CD8-positive, alpha-beta memory T cell (primary cell): ENCODE measurements at regions not wholly inside any gene's neighbourhood (a gene's known extent, or its start where the extent isn't known, plus 50 kb on each side); places are given as distances from the start of the nearest gene placed in this dataset.
A peak's percentile ranks its signal among the peaks of the same experiment; 100 is the strongest.

ENCODE experiments used
- CTCF ChIA-PET: fragments of 350-600 bp; sonication (Branson Sonifier 250); formaldehyde crosslinking; loops from one replicate; lab custom pipeline; 2021; ENCODE audit warnings: antibody characterized with exemption; lab: Charles Lee
- POLR2A ChIA-PET: fragments of 350-600 bp; sonication (Branson Sonifier 250); formaldehyde crosslinking; loops from one replicate; lab custom pipeline; 2021; ENCODE audit warnings: antibody characterized with exemption; lab: Charles Lee
- DNase-seq, 5 donors: peaks; one replicate each; pipeline versions ENCODE4 v3.0.0 to v3.0.0-alpha.2; 2020 to 2022; ENCODE audit warnings: mixed read lengths in 1 of 5
- H3K27ac ChIP-seq: one replicate; pipeline ENCODE4 v1.7.0; 2013; ENCODE audit warnings: low read depth, mild to moderate bottlenecking, low read length, moderate library complexity
- H3K27me3 ChIP-seq: 2 replicates; pipeline ENCODE4 v1.7.0; 2013; ENCODE audit warnings: low read length, mild to moderate bottlenecking; ENCODE audit not compliant: insufficient read depth, poor library complexity, severe bottlenecking
- H3K36me3 ChIP-seq: 2 replicates; pipeline ENCODE4 v1.7.0; 2013; ENCODE audit warnings: mild to moderate bottlenecking, low read length, moderate library complexity; ENCODE audit not compliant: insufficient read depth
- H3K4me1 ChIP-seq: 2 replicates; pipeline ENCODE4 v1.7.0; 2013; ENCODE audit warnings: mild to moderate bottlenecking, low read length, moderate library complexity; ENCODE audit not compliant: insufficient read depth
- H3K4me3 ChIP-seq: 2 replicates; pipeline ENCODE4 v1.7.0; 2013; ENCODE audit warnings: mild to moderate bottlenecking, low read length
- H3K9me3 ChIP-seq: 2 replicates; pipeline ENCODE4 v1.7.0; 2013; ENCODE audit warnings: mild to moderate bottlenecking, low read length
- H3K27ac Mint-ChIP-seq, 8 donors: one replicate each; pipeline ENCODE4 v1.8.0; 2020 to 2021; ENCODE audit warnings: mixed read lengths in 8 of 8, mild to moderate bottlenecking in 6 of 8, inconsistent platforms in 3 of 8, moderate library complexity in 3 of 8
- H3K27me3 Mint-ChIP-seq, 2 donors: one replicate each; pipeline ENCODE4 v1.8.0; 2020 to 2021; ENCODE audit warnings: mixed read lengths in 2 of 2, mild to moderate bottlenecking in 1 of 2, moderate library complexity in 1 of 2
- H3K36me3 Mint-ChIP-seq, 3 donors: one replicate each; pipeline ENCODE4 v1.8.0; 2020 to 2021; ENCODE audit warnings: mixed read lengths in 3 of 3, inconsistent platforms in 1 of 3, mild to moderate bottlenecking in 1 of 3
- H3K4me1 Mint-ChIP-seq, 3 donors: one replicate each; pipeline ENCODE4 v1.8.0; 2020 to 2021; ENCODE audit warnings: mixed read lengths in 3 of 3, inconsistent platforms in 1 of 3, mild to moderate bottlenecking in 1 of 3
- H3K4me3 Mint-ChIP-seq, 7 donors: one replicate each; pipeline ENCODE4 v1.8.0; 2020 to 2021; ENCODE audit warnings: mixed read lengths in 7 of 7, mild to moderate bottlenecking in 6 of 7, moderate library complexity in 4 of 7, inconsistent platforms in 2 of 7
- H3K9me3 Mint-ChIP-seq, 5 donors: one replicate each; pipeline ENCODE4 v1.8.0; 2020 to 2022; ENCODE audit warnings: mixed read lengths in 5 of 5, mild to moderate bottlenecking in 3 of 5, moderate library complexity in 2 of 5, inconsistent platforms in 1 of 5

GRCh38 chr12:114480337-114481199 lies 74.6 kb upstream of the TBX5 start:
- H3K27me3 Mint-ChIP-seq, result peaks cover 41 to 65% of the 10 kb centered on the region in 2 donors

DNA sequence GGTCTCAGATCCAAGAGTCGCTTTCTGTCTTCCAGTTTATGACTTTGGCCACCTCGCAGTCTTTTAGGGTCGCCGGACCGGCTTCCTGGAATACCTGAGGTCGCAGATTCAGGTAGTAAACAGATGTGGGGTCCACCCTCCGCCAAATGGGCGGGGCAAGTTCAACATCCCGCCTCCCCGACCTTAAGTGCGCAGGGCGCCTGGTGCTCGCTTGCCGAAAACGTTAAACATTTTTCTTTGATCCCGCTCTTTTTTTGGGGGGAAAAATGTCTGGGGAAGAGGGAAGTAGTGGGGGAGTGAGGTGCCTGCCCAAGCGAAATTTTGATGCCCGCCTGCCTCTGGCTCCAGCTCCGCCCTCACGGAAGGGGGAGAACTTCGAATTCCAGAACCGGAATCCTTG lies 73.9 kb upstream of the TBX5 start:
- Mint-ChIP-seq H3K4me3 (peak overlapping the region in 6 of 7 donors; percentile 8 to 56 (median 34)), H3K27ac (no peak overlapping the region), H3K27me3 (peaks cover 41 to 72% of the 10 kb centered on the region in 2 donors), H3K9me3 (peaks cover 0 to 8% (median 4%) of the 10 kb centered on the region in 5 donors), H3K36me3 (no peaks in the 10 kb centered on the region), H3K4me1 (peaks cover 4 to 16% (median 11%) of the 10 kb centered on the region in 3 donors)
- Histone ChIP-seq H3K4me3 (no peak overlapping the region), H3K27me3 (peaks cover 37% of the 10 kb centered on the region), H3K9me3 (no peaks in the 10 kb centered on the region), H3K36me3 (no peaks in the 10 kb centered on the region), H3K27ac (no peak overlapping the region), H3K4me1 (peaks cover 4% of the 10 kb centered on the region)
- ChIA-PET CTCF (no interaction called here), POLR2A (no interaction called here)
- no peak for DNase-seq

More at GRCh38 chr12:114480337-114481199, 74.6 kb upstream of the TBX5 start:
- DNase-seq, result no peak
- peaks cover 4% of the 10 kb centered on the region for H3K4me1 ChIP-seq
- H3K4me3 ChIP-seq, result no peak overlapping the region
- no peak overlapping the region for H3K27ac ChIP-seq
- H3K4me3 Mint-ChIP-seq, result peak overlapping the region in 3 of 7 donors; percentile 11 to 56 (median 13)
- H3K36me3 Mint-ChIP-seq, result no peaks in the 10 kb centered on the region
- H3K4me1 Mint-ChIP-seq, result peaks cover 4 to 16% (median 11%) of the 10 kb centered on the region in 3 donors
- no peaks in the 10 kb centered on the region for H3K9me3 ChIP-seq
- no peaks in the 10 kb centered on the region for H3K36me3 ChIP-seq
- CTCF ChIA-PET, result no interaction called here
- POLR2A ChIA-PET, result no interaction called here
- no peak overlapping the region for H3K27ac Mint-ChIP-seq
- H3K27me3 ChIP-seq, result peaks cover 37% of the 10 kb centered on the region
- peaks cover 0 to 8% (median 3%) of the 10 kb centered on the region in 5 donors for H3K9me3 Mint-ChIP-seq

DNA sequence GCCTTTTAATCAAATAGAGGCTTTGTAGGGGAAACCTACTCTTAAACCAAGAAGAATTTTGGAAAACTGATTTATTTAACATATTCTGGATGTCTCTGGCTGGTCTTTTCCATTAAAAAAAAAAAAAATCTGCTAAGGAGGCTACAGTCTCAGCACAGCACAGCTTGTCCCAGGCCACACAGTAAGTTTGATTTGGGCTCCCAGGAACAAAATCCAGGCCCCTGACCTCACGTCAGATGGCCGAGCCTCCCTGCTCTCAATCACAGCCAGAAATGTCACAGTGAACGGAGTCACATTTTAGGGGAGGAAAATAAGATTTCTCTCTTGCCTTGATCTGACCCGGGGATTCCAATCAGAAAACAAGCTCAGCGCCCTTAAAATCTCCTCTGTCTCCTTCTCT lies 72.9 kb upstream of the TBX5 start:
- H3K9me3 Mint-ChIP-seq, result peaks cover 0 to 8% (median 4%) of the 10 kb centered on the region in 5 donors
- DNase-seq, result no peak
- Histone ChIP-seq H3K27me3 (peaks cover 37% of the 10 kb centered on the region), H3K27ac (no peak overlapping the region), H3K9me3 (no peaks in the 10 kb centered on the region), H3K36me3 (no peaks in the 10 kb centered on the region), H3K4me3 (no peak overlapping the region), H3K4me1 (peaks cover 4% of the 10 kb centered on the region)
- peaks cover 4 to 16% (median 11%) of the 10 kb centered on the region in 3 donors for H3K4me1 Mint-ChIP-seq
- no peak overlapping the region for H3K27ac Mint-ChIP-seq
- POLR2A ChIA-PET, result no interaction called here
- no peaks in the 10 kb centered on the region for H3K36me3 Mint-ChIP-seq
- no peak overlapping the region for H3K4me3 Mint-ChIP-seq
- CTCF ChIA-PET, result no interaction called here
- H3K27me3 Mint-ChIP-seq, result peaks cover 41 to 73% of the 10 kb centered on the region in 2 donors

DNA sequence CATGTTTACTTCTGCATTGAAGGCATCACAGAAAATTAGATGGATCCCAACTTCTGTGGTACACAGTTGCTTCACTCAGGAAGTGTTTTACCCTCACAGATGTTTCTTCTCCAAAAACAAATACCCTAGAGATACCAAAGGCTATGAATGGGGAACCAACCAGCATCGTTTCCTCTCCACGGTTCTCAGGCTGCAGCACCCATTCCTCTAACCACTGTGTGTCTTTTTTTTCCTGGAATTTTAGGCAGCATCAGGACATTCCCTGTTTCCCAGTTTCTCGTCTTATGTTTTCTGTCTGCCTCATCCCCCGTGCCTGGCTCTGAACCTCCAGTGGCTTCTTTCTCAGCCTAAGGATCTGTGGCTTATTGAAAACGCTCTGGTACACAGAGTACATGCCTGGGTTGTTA lies 72.0 kb upstream of the TBX5 start:
- Histone ChIP-seq H3K4me3 (no peak overlapping the region), H3K36me3 (no peaks in the 10 kb centered on the region), H3K9me3 (no peaks in the 10 kb centered on the region), H3K4me1 (peaks cover 4% of the 10 kb centered on the region), H3K27ac (no peak overlapping the region), H3K27me3 (peaks cover 37% of the 10 kb centered on the region)
- H3K27ac Mint-ChIP-seq, result no peak overlapping the region
- H3K9me3 Mint-ChIP-seq, result peaks cover 0 to 8% (median 4%) of the 10 kb centered on the region in 5 donors
- no peak for DNase-seq
- peaks cover 39 to 68% of the 10 kb centered on the region in 2 donors for H3K27me3 Mint-ChIP-seq
- no peaks in the 10 kb centered on the region for H3K36me3 Mint-ChIP-seq
- CTCF ChIA-PET, result no interaction called here
- H3K4me3 Mint-ChIP-seq, result no peak overlapping the region
- POLR2A ChIA-PET, result no interaction called here
- H3K4me1 Mint-ChIP-seq, result peaks cover 4 to 16% (median 11%) of the 10 kb centered on the region in 3 donors

DNA sequence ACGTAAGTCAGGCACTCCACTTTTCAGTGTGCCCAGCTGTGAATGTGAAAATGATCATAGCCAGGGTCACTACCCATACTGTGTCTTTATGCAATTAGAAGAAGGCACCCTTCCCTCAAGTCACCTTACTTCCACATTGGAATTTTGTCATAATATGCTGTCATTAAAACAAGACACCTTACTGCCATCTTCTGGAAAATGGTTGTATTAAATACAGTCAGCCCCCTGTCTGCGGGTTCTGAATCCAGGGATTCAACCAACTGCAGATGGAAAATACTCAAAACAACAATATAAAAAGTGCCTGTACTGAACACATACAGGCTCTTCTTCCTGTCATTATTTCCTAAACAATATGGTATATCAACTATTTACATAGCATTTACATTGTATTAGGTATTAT lies 70.2 kb upstream of the TBX5 start:
- Histone ChIP-seq H3K36me3 (no peaks in the 10 kb centered on the region), H3K4me3 (no peak overlapping the region), H3K27ac (no peak overlapping the region), H3K27me3 (peaks cover 34% of the 10 kb centered on the region), H3K4me1 (peaks cover 1% of the 10 kb centered on the region), H3K9me3 (no peaks in the 10 kb centered on the region)
- peaks cover 31 to 53% of the 10 kb centered on the region in 2 donors for H3K27me3 Mint-ChIP-seq
- peaks cover 0 to 8% (median 2%) of the 10 kb centered on the region in 5 donors for H3K9me3 Mint-ChIP-seq
- CTCF ChIA-PET, result no interaction called here
- no peak for DNase-seq
- no peak overlapping the region for H3K27ac Mint-ChIP-seq
- POLR2A ChIA-PET, result no interaction called here
- no peak overlapping the region for H3K4me3 Mint-ChIP-seq
- peaks cover 4 to 12% (median 11%) of the 10 kb centered on the region in 3 donors for H3K4me1 Mint-ChIP-seq
- no peaks in the 10 kb centered on the region for H3K36me3 Mint-ChIP-seq

DNA sequence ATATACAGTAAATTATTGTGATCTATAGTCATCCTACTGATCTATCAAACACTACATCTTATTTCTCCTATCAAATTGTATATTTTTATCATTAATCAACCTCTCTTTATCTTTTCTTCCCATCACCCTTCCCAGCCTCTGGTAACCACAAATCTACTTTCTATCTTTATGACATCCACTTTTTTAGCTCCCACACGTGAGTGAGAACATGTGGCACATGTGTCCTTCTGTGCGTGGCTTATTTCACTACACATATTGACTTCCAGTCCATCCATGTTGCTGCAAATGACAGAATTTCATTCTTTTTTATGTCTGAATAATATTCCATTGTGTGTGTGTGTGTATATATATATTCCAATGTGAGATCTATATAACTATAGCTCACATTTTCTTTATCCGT lies 67.8 kb upstream of the TBX5 start:
- ChIA-PET CTCF (no interaction called here), POLR2A (no interaction called here)
- H3K9me3 ChIP-seq, result no peaks in the 10 kb centered on the region
- H3K27ac ChIP-seq, result no peak overlapping the region
- no peaks in the 10 kb centered on the region for H3K36me3 ChIP-seq
- no peak overlapping the region for H3K4me3 Mint-ChIP-seq
- H3K4me1 ChIP-seq, result no peaks in the 10 kb centered on the region
- no peak overlapping the region for H3K4me3 ChIP-seq
- peaks cover 0 to 2% (median 2%) of the 10 kb centered on the region in 5 donors for H3K9me3 Mint-ChIP-seq
- H3K4me1 Mint-ChIP-seq, result no peaks in the 10 kb centered on the region
- no peak for DNase-seq
- H3K27me3 ChIP-seq, result peaks cover 12% of the 10 kb centered on the region
- H3K27ac Mint-ChIP-seq, result no peak overlapping the region
- peaks cover 8 to 32% of the 10 kb centered on the region in 2 donors for H3K27me3 Mint-ChIP-seq
- H3K36me3 Mint-ChIP-seq, result no peaks in the 10 kb centered on the region

- H3K4me1 ChIP-seq, result no peaks in the 10 kb centered on the region
- H3K27ac ChIP-seq, result no peak overlapping the region
- peaks cover 1 to 25% of the 10 kb centered on the region in 2 donors for H3K27me3 Mint-ChIP-seq
- no peaks in the 10 kb centered on the region for H3K9me3 ChIP-seq
- no peak overlapping the region for H3K4me3 ChIP-seq
- H3K9me3 Mint-ChIP-seq, result peaks cover 0 to 2% (median 2%) of the 10 kb centered on the region in 5 donors
- H3K4me1 Mint-ChIP-seq, result no peaks in the 10 kb centered on the region
- H3K36me3 Mint-ChIP-seq, result no peaks in the 10 kb centered on the region
- CTCF ChIA-PET, result no interaction called here
- peaks cover 6% of the 10 kb centered on the region for H3K27me3 ChIP-seq
- DNase-seq, result no peak
- POLR2A ChIA-PET, result no interaction called here
- no peak overlapping the region for H3K27ac Mint-ChIP-seq
- H3K4me3 Mint-ChIP-seq, result no peak overlapping the region
- no peaks in the 10 kb centered on the region for H3K36me3 ChIP-seq
These were observed 67.1 kb upstream of the TBX5 start for GRCh38 chr12:114473018-114473417.

- no peak overlapping the region for H3K4me3 Mint-ChIP-seq
- DNase-seq, result no peak
- H3K27ac Mint-ChIP-seq, result no peak overlapping the region
- POLR2A ChIA-PET, result no interaction called here
- no peaks in the 10 kb centered on the region for H3K4me1 Mint-ChIP-seq
- Histone ChIP-seq H3K4me3 (no peak overlapping the region), H3K27me3 (no peaks in the 10 kb centered on the region), H3K36me3 (no peaks in the 10 kb centered on the region), H3K9me3 (no peaks in the 10 kb centered on the region), H3K27ac (no peak overlapping the region), H3K4me1 (no peaks in the 10 kb centered on the region)
- H3K27me3 Mint-ChIP-seq, result peaks cover 8 to 20% of the 10 kb centered on the region in 2 donors
- peaks cover 0 to 5% (median 2%) of the 10 kb centered on the region in 5 donors for H3K9me3 Mint-ChIP-seq
- CTCF ChIA-PET, result no interaction called here
- no peaks in the 10 kb centered on the region for H3K36me3 Mint-ChIP-seq
These were observed 51.7 kb upstream of the TBX5 start for GRCh38 chr12:114457620-114458019.
